HG03135 (cell line): ENCODE measurements at regions not wholly inside any gene's neighbourhood (a gene's known extent, or its start where the extent isn't known, plus 50 kb on each side); places are given as distances from the start of the nearest gene placed in this dataset.

Experiments used
- ATAC-seq: cut with Tn5 transposase; IDR thresholded peaks from one replicate; pipeline ENCODE4 v1.9.1; 2021; ENCODE audit warnings: mild to moderate bottlenecking, moderate library complexity; ENCODE audit not compliant: unreplicated experiment

- ATAC-seq: no peak
These were observed 137.8 kb downstream of the ENGASE start for GRCh38 chr17:79212149-79213087.

- ATAC-seq: no peak
These were observed 136.6 kb downstream of the ENGASE start for GRCh38 chr17:79211061-79211770.

- ATAC-seq: no peak
These were observed 136.0 kb downstream of the ENGASE start for GRCh38 chr17:79210638-79211037.

- ATAC-seq: no peak
These were observed 133.3 kb downstream of the ENGASE start for GRCh38 chr17:79207960-79208359.

GRCh38 chr17:79205688-79206205, 131.1 kb downstream of the ENGASE start:
- ATAC-seq: no peak

- no peak for ATAC-seq
These were observed 129.6 kb downstream of the ENGASE start for GRCh38 chr17:79204261-79204660.

GRCh38 chr17:79203657-79204056, 129.0 kb downstream of the ENGASE start:
- no peak for ATAC-seq

GRCh38 chr17:79203016-79203415, 128.4 kb downstream of the ENGASE start:
- no peak for ATAC-seq

- ATAC-seq: no peak
These were observed 127.9 kb downstream of the ENGASE start for GRCh38 chr17:79202480-79202879.

GRCh38 chr17:79201536-79202227, 127.1 kb downstream of the ENGASE start:
- no peak for ATAC-seq

GRCh38 chr17:79201119-79201518, 126.5 kb downstream of the ENGASE start:
- no peak for ATAC-seq

GRCh38 chr17:79196913-79197312, 122.3 kb downstream of the ENGASE start:
- ATAC-seq: no peak

- ATAC-seq: no peak
These were observed 118.1 kb downstream of the ENGASE start for GRCh38 chr17:79192503-79193351.

- ATAC-seq: no peak
These were observed 116.8 kb downstream of the ENGASE start for GRCh38 chr17:79191270-79191934.

GRCh38 chr17:79189305-79189704, 114.7 kb downstream of the ENGASE start:
- ATAC-seq: no peak

GRCh38 chr17:79188685-79189084, 114.1 kb downstream of the ENGASE start:
- ATAC-seq: no peak

- no peak for ATAC-seq
These were observed 113.4 kb downstream of the ENGASE start for GRCh38 chr17:79188048-79188447.

- ATAC-seq: no peak
These were observed 112.6 kb downstream of the ENGASE start for GRCh38 chr17:79187186-79187585.

- ATAC-seq: no peak
These were observed 111.8 kb downstream of the ENGASE start for GRCh38 chr17:79186406-79186805.

GRCh38 chr17:79185671-79186070, 111.0 kb downstream of the ENGASE start:
- ATAC-seq: no peak
